OCI-LY1 (cell line): ENCODE measurements at regions not wholly inside any gene's neighbourhood (a gene's known extent, or its start where the extent isn't known, plus 50 kb on each side); places are given as distances from the start of the nearest gene placed in this dataset.

Experiments
- EZH2 ChIP-seq: fragments of 200-600 bp; sonication (generic), shearing (Covaris generic); IDR thresholded peaks from 2 replicates; pipeline ENCODE4 v1.8.0; 2017; ENCODE audit warnings: borderline replicate concordance, mixed run types, mild to moderate bottlenecking, antibody characterized with exemption, low read length, moderate library complexity, mixed read lengths
- TF ChIP-seq, protein P1 (sequence below): fragments of 200-600 bp; sonication (generic), shearing (Covaris generic); IDR thresholded peaks from 2 replicates; pipeline ENCODE4 v1.5.1; 2017; ENCODE audit warnings: mild to moderate bottlenecking, antibody characterized with exemption, low read length, moderate library complexity, mixed read lengths

GRCh38 chr2:8589721-8590120 is 92.1 kb upstream of the ID2 start:
- TF ChIP-seq, protein P1, sequence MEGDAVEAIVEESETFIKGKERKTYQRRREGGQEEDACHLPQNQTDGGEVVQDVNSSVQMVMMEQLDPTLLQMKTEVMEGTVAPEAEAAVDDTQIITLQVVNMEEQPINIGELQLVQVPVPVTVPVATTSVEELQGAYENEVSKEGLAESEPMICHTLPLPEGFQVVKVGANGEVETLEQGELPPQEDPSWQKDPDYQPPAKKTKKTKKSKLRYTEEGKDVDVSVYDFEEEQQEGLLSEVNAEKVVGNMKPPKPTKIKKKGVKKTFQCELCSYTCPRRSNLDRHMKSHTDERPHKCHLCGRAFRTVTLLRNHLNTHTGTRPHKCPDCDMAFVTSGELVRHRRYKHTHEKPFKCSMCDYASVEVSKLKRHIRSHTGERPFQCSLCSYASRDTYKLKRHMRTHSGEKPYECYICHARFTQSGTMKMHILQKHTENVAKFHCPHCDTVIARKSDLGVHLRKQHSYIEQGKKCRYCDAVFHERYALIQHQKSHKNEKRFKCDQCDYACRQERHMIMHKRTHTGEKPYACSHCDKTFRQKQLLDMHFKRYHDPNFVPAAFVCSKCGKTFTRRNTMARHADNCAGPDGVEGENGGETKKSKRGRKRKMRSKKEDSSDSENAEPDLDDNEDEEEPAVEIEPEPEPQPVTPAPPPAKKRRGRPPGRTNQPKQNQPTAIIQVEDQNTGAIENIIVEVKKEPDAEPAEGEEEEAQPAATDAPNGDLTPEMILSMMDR, result no peak
- TF ChIP-seq EZH2, result no peak
